PC-3 (cell line): ENCODE measurements at regions not wholly inside any gene's neighbourhood (a gene's known extent, or its start where the extent isn't known, plus 50 kb on each side); places are given as distances from the start of the nearest gene placed in this dataset.

Experiments
- ATAC-seq: fragments of 200-7000 bp; cut with Tn5 transposase; 2 replicates; pipeline ENCODE4 v1.9.1; 2020; ENCODE audit warnings: mild to moderate bottlenecking, moderate library complexity
- BruUV-seq: library from RNA; stranded (reverse); fragments of 400-500 nt; replicated peaks from 2 replicates; lab custom pipeline; 2021; lab: Mats Ljungman, UMichigan
- CTCF ChIA-PET: fragments of 300-600 bp; sonication (Branson Sonifier 250); formaldehyde crosslinking; loops from one replicate; lab custom pipeline; 2022; ENCODE audit warnings: antibody characterized with exemption; lab: Charles Lee
- POLR2A ChIA-PET: fragments of 300-600 bp; sonication (Branson Sonifier 250); formaldehyde crosslinking; loops from one replicate; lab custom pipeline; 2022; ENCODE audit warnings: antibody characterized with exemption; ENCODE audit not compliant: unreplicated experiment; lab: Charles Lee
- DNase-seq: peaks from one replicate; pipeline ENCODE4 v3.0.0-alpha.2; 2015
- H2AFZ ChIP-seq: fragments of 300-600 bp; sonication (generic); 2 replicates; pipeline ENCODE4 v1.6.0; 2016; ENCODE audit warnings: antibody characterized with exemption, low read length
- H3F3A ChIP-seq: fragments of 300-600 bp; sonication (generic); one replicate; pipeline ENCODE4 v1.6.0; 2017; ENCODE audit warnings: antibody characterized with exemption, low read length, control low read depth, mild to moderate bottlenecking; ENCODE audit not compliant: unreplicated experiment
- H3K27ac ChIP-seq: fragments of 300-600 bp; sonication (generic); 2 replicates; pipeline ENCODE4 v1.5.1; 2016; ENCODE audit warnings: mild to moderate bottlenecking, low read length
- H3K27me3 ChIP-seq: fragments of 300-600 bp; sonication (generic); 2 replicates; pipeline ENCODE4 v1.6.1; 2016; ENCODE audit warnings: low read length, mixed read lengths
- H3K36me3 ChIP-seq: fragments of 300-600 bp; sonication (generic); 2 replicates; pipeline ENCODE4 v1.6.1; 2016; ENCODE audit warnings: low read depth, mixed run types, low read length, mixed read lengths
- H3K4me1 ChIP-seq: fragments of 300-600 bp; sonication (generic); 2 replicates; pipeline ENCODE4 v1.5.1; 2016; ENCODE audit warnings: low read length; ENCODE audit not compliant: insufficient read depth
- H3K4me2 ChIP-seq: fragments of 300-600 bp; sonication (generic); 2 replicates; pipeline ENCODE4 v1.6.0; 2016; ENCODE audit warnings: low read length
- H3K4me3 ChIP-seq: fragments of 300-600 bp; sonication (generic); 2 replicates; pipeline ENCODE4 v1.5.1; 2016; ENCODE audit warnings: mild to moderate bottlenecking, low read length, mixed read lengths
- H3K79me2 ChIP-seq: fragments of 300-600 bp; sonication (generic); 2 replicates; pipeline ENCODE4 v1.6.1; 2017; ENCODE audit warnings: low read length, mixed read lengths
- H3K9ac ChIP-seq: fragments of 300-600 bp; sonication (generic); 2 replicates; pipeline ENCODE4 v1.6.0; 2016; ENCODE audit warnings: mild to moderate bottlenecking, low read length
- H3K9me2 ChIP-seq: fragments of 300-600 bp; sonication (generic); replicated peaks from 2 replicates; pipeline ENCODE4 v1.6.1; 2016; ENCODE audit warnings: mixed run types, low read length, mixed read lengths
- H3K9me3 ChIP-seq: fragments of 300-600 bp; sonication (generic); 2 replicates; pipeline ENCODE4 v1.6.1; 2016; ENCODE audit warnings: low read length, mixed read lengths
- H4K20me1 ChIP-seq: fragments of 300-600 bp; sonication (generic); 2 replicates; pipeline ENCODE4 v1.6.1; 2016; ENCODE audit warnings: low read length, mixed read lengths
- CTCF ChIP-seq: fragments of 300-600 bp; sonication (generic); conservative IDR thresholded peaks from 2 replicates; pipeline ENCODE4 v1.5.1; 2017; ENCODE audit warnings: antibody characterized with exemption, low read depth, mild to moderate bottlenecking, low read length
- EZH2 ChIP-seq: fragments of 300-600 bp; sonication (generic); IDR thresholded peaks from one replicate; pipeline ENCODE4 v1.6.1; 2017; ENCODE audit warnings: antibody characterized with exemption, mild to moderate bottlenecking, low read length; ENCODE audit not compliant: unreplicated experiment
- EZH2phosphoT487 ChIP-seq: fragments of 300-600 bp; sonication (generic); IDR thresholded peaks from 2 replicates; pipeline ENCODE4 v1.6.1; 2018; ENCODE audit warnings: mild to moderate bottlenecking, antibody characterized with exemption, low read length, borderline replicate concordance
- intact Hi-C: fragments of 100-400 bp; cut with micrococcal nuclease; formaldehyde crosslinking; loops from 2 replicates; pipeline ENCODE4 v1.9.0; 2023

- CTCF ChIA-PET = no interaction called here
- no peaks in the 10 kb centered on the region for H3K9me2 ChIP-seq
These were observed 155.0 kb upstream of the C14orf180 start for GRCh38 chr14:104424406-104425072.

GRCh38 chr14:104425171-104425681, 154.3 kb upstream of the C14orf180 start:
- Histone ChIP-seq H3K36me3 (no peaks in the 10 kb centered on the region), H3K4me3 (no peak overlapping the region), H3F3A (no peaks in the 10 kb centered on the region), H3K27ac (no peak overlapping the region), H3K9me2 (no peaks in the 10 kb centered on the region), H3K4me2 (no peak overlapping the region), H4K20me1 (no peaks in the 10 kb centered on the region), H2AFZ (no peak overlapping the region), H3K9me3 (no peaks in the 10 kb centered on the region), H3K4me1 (no peaks in the 10 kb centered on the region), H3K27me3 (peaks cover 54% of the 10 kb centered on the region), H3K9ac (no peak overlapping the region), H3K79me2 (no peaks in the 10 kb centered on the region)
- no peak for ATAC-seq
- TF ChIP-seq CTCF (no peak), EZH2 (no peak), EZH2phosphoT487 (no peak)
- intact Hi-C loops = no loop called here
- no peak for DNase-seq
- ChIA-PET POLR2A (no interaction called here), CTCF (no interaction called here)
- no TSS peak for BruUV-seq

More at GRCh38 chr14:104424406-104425072, 155.0 kb upstream of the C14orf180 start:
- Histone ChIP-seq H3K79me2 (no peaks in the 10 kb centered on the region), H4K20me1 (no peaks in the 10 kb centered on the region), H3K27me3 (peaks cover 54% of the 10 kb centered on the region), H3K9me3 (no peaks in the 10 kb centered on the region), H3K4me3 (no peak overlapping the region), H3K27ac (no peak overlapping the region), H3K4me2 (no peak overlapping the region), H3K9ac (no peak overlapping the region), H3K36me3 (no peaks in the 10 kb centered on the region), H2AFZ (no peak overlapping the region), H3K4me1 (no peaks in the 10 kb centered on the region), H3F3A (no peaks in the 10 kb centered on the region)
- intact Hi-C loops = no loop called here
- POLR2A ChIA-PET = no interaction called here
- no TSS peak for BruUV-seq
- DNase-seq (no peak), ATAC-seq (no peak)
- TF ChIP-seq EZH2 (no peak), EZH2phosphoT487 (no peak), CTCF (no peak)

- intact Hi-C loops = no loop called here
- TF ChIP-seq EZH2 (no peak), CTCF (no peak), EZH2phosphoT487 (no peak)
These were observed 153.6 kb upstream of the C14orf180 start for GRCh38 chr14:104425763-104426646.

More at GRCh38 chr14:104425763-104426646, 153.6 kb upstream of the C14orf180 start:
- ATAC-seq (no peak), DNase-seq (no peak)
- no peaks in the 10 kb centered on the region for H3K4me1 ChIP-seq
- H3K9me3 ChIP-seq = no peaks in the 10 kb centered on the region
- CTCF ChIA-PET = no interaction called here
- POLR2A ChIA-PET = no interaction called here
- H2AFZ ChIP-seq = no peak overlapping the region
- BruUV-seq = no TSS peak
- H3K27ac ChIP-seq = no peak overlapping the region
- H3K79me2 ChIP-seq = no peaks in the 10 kb centered on the region
- H3K36me3 ChIP-seq = no peaks in the 10 kb centered on the region
- no peaks in the 10 kb centered on the region for H3K9me2 ChIP-seq
- no peak overlapping the region for H3K4me2 ChIP-seq
- H3K27me3 ChIP-seq = peaks cover 51% of the 10 kb centered on the region
- H3K4me3 ChIP-seq = no peak overlapping the region
- H3F3A ChIP-seq = no peaks in the 10 kb centered on the region
- H3K9ac ChIP-seq = no peak overlapping the region
- H4K20me1 ChIP-seq = no peaks in the 10 kb centered on the region
